HuH-7.5 (cell line): ENCODE measurements at regions not wholly inside any gene's neighbourhood (a gene's known extent, or its start where the extent isn't known, plus 50 kb on each side); places are given as distances from the start of the nearest gene placed in this dataset.

Experiments
- DNase-seq: peaks from one replicate; pipeline ENCODE4 v3.0.0; 2011; ENCODE audit warnings: low spot score

GRCh38 chr4:74649193-74649592 lies 145.1 kb downstream of the BTC start:
- DNase-seq: no peak

DNA sequence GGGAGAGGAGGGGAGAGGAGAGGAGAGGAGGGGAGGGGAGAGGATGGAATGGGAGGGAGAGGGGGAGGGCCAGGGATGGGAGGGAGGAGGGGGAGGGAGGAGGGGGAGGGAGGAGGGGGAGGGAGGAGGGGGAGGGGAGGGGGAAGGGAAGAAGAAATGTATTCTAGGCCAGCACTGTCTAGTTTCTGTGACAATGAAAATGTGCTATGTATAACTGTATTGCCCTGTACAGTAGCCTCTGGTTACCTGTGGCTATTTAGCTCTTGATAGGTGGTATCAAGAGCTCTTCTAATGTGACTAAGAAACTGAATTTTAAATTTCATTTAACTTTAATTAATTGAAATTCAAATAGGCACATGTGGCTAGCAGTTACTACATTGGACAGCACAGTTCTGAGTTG lies 143.1 kb downstream of the BTC start:
- no peak for DNase-seq

GRCh38 chr4:74653331-74654229 lies 140.7 kb downstream of the BTC start:
- DNase-seq: no peak

- no peak for DNase-seq
These were observed 140.1 kb downstream of the BTC start for GRCh38 chr4:74654230-74654681.

DNA sequence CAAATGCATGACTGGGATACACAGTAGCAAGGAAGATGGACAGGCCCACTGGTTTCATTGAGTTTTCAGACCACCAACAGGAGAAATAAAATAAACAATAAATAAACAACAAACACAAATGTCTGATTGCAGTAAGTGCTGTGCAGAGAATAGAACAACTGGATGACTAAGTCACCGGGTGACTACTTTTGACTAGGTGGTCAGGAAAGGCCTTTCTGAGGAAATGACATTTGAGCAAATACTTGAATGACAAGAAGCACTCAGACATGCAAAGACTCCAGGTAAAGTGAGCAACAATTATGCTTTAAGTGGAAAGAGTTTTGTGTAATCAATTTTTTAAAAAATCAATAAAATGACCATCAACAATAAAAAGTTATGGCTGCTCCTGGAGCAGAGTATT lies 137.7 kb downstream of the BTC start:
- no peak for DNase-seq

DNA sequence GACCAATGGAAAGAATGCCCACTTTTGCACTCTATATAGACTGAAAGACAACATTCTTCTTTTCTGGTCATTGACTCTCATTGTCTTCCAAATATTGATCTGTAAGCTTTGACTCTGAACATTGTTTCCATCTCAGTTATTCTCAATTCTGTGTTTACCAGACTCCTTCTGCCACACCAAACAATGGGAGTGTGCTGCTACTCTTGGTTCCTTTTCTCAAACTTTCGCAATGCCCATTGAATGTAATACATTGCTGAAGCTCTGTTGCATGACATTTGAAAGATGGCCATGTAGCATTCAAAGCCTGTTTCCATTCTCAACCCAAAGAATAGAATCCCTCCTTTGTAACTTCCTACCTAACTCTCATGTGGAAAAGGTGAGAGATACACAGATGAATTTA lies 136.2 kb downstream of the BTC start:
- DNase-seq: no peak

- no peak for DNase-seq
These were observed 134.5 kb downstream of the BTC start for GRCh38 chr4:74659576-74660411.

GRCh38 chr4:74660866-74661265 lies 133.5 kb downstream of the BTC start:
- no peak for DNase-seq

- DNase-seq: no peak
These were observed 132.7 kb downstream of the BTC start for GRCh38 chr4:74661427-74662201.

GRCh38 chr4:74663631-74664030 lies 130.7 kb downstream of the BTC start:
- no peak for DNase-seq

DNA sequence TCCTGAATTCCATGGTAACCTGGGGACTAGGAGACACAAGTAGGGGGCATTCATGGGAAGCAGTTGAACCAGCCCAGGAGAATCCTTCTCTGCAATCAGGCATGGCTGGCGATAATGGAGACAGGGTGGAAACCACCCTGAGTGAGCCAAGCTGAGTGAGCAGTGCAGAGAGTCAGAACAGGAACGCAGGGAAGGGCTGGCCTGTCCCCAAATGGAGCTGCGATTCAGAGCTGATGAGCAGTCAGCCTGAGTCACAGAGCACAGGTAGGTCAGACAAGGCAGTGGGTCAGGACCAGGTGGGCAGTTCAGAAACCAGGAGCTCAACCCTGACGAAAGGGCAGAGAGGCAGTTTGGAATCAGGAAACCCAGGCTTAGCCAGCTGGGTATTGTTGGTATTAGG lies 129.0 kb downstream of the BTC start:
- no peak for DNase-seq

GRCh38 chr4:74665876-74666275 lies 128.4 kb downstream of the BTC start:
- no peak for DNase-seq

- no peak for DNase-seq
These were observed 126.9 kb downstream of the BTC start for GRCh38 chr4:74667438-74667837.

- no peak for DNase-seq
These were observed 126.4 kb downstream of the BTC start for GRCh38 chr4:74667944-74668343.

DNA sequence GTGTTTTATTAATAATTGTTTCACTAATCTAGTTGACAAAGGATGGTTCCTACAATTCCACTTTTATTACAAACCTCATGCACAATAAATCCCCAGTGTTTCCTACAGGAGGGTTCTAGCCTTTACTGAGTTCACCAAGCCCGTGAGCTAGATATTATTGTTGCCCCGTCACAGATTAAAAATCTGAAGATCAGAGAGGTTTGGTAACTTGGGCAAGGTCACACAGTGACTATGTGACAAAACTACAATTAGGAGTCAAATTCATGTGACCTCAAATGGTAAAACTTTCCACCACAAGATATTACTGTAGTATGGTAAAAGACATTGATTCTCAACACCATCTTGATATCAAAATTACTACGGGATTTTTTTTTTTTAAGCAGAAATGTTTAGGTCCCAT lies 124.6 kb downstream of the BTC start:
- no peak for DNase-seq

- DNase-seq: no peak
These were observed 123.7 kb downstream of the BTC start for GRCh38 chr4:74670583-74670982.

DNA sequence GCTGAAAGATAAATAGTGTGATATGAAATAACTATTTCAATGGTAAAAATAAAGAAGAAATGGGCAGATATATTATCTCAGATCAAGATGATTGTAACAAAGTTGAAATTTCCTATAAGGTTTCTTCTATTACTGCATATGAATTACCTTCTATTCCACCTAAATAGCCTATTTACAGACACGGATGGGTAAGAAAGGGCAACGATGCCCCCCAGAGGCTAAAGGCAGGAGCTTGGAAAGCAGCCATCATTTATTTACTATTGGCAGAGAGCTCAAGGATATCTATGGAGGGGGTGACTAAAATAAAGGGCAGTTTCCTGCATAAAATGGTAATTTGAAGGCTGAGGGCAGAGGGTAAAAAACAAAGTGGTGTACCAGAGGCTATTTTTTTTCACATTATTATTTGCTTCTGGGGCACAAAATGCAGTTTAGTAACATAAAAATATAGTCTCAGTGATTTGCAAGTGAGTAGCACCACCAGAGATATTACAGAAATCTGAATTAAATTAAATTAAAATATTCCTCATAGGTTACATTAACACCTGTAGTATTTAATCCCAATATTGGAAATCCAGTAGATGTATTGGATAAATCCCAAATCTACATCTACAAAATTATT lies 123.1 kb downstream of the BTC start:
- DNase-seq: no peak

- no peak for DNase-seq
These were observed 119.6 kb downstream of the BTC start for GRCh38 chr4:74674750-74675149.

GRCh38 chr4:74675673-74676279 lies 118.5 kb downstream of the BTC start:
- no peak for DNase-seq

GRCh38 chr4:74682567-74683359 lies 111.6 kb downstream of the BTC start:
- DNase-seq: no peak

- DNase-seq: no peak
These were observed 101.4 kb downstream of the BTC start for GRCh38 chr4:74692972-74693371.
